H1 (cell line): ENCODE measurements at regions not wholly inside any gene's neighbourhood (a gene's known extent, or its start where the extent isn't known, plus 50 kb on each side); places are given as distances from the start of the nearest gene placed in this dataset.

Experiments
- CTCF ChIA-PET: fragments of 300-600 bp; sonication (Branson Sonifier 250); formaldehyde crosslinking; loops from one replicate; lab custom pipeline; 2021; ENCODE audit not compliant: partially characterized antibody; lab: Charles Lee
- POLR2A ChIA-PET: fragments of 300-600 bp; sonication (Branson Sonifier 250); formaldehyde crosslinking; loops from one replicate; lab custom pipeline; 2021; ENCODE audit warnings: inconsistent platforms; ENCODE audit not compliant: partially characterized antibody; lab: Charles Lee
- DNase-seq, 2 experiments: peaks; one replicate each; pipeline versions ENCODE4 v3.0.0 to v3.0.0-alpha.2; 2010 to 2022; ENCODE audit warnings: low spot score in 2 of 2, low read depth in 1 of 2, mixed read lengths in 1 of 2
- FAIRE-seq: peaks from 2 replicates; lab custom pipeline; 2011; peaks lifted over from hg19 to GRCh38; lab: Jason Lieb, UNC
- H2AFZ ChIP-seq: 2 replicates; pipeline ENCODE4 v1.8.1; 2012; ENCODE audit warnings: low read length, inconsistent platforms
- H2AK5ac ChIP-seq: 2 replicates; pipeline ENCODE4 v1.6.1; 2013; ENCODE audit warnings: low read depth, low read length
- H2BK120ac ChIP-seq: replicated peaks from 2 replicates; pipeline ENCODE3; 2013; ENCODE audit warnings: low read depth, low read length, inconsistent platforms
- H2BK12ac ChIP-seq: 2 replicates; pipeline ENCODE4 v1.6.1; 2013; ENCODE audit warnings: low read depth, low read length
- H2BK15ac ChIP-seq: 2 replicates; pipeline ENCODE4 v1.6.1; 2013; ENCODE audit warnings: low read length
- H2BK20ac ChIP-seq: 2 replicates; pipeline ENCODE4 v1.6.1; 2013; ENCODE audit warnings: low read length
- H2BK5ac ChIP-seq: 2 replicates; pipeline ENCODE4 v1.6.1; 2013; ENCODE audit warnings: low read depth, low read length
- H3K14ac ChIP-seq: 2 replicates; pipeline ENCODE4 v1.6.1; 2013; ENCODE audit warnings: inconsistent platforms; ENCODE audit not compliant: insufficient read length
- H3K18ac ChIP-seq: 2 replicates; pipeline ENCODE4 v1.6.1; 2013; ENCODE audit warnings: low read length; ENCODE audit errors: extremely low read depth
- H3K23ac ChIP-seq: 2 replicates; pipeline ENCODE4 v1.6.1; 2013; ENCODE audit warnings: inconsistent platforms; ENCODE audit not compliant: insufficient read length
- H3K23me2 ChIP-seq: 2 replicates; pipeline ENCODE4 v1.6.1; 2013; ENCODE audit warnings: low read depth, low read length
- H3K27ac ChIP-seq: 2 replicates; pipeline ENCODE4 v1.6.1; 2011; ENCODE audit warnings: low read depth, low read length, inconsistent platforms
- H3K27me3 ChIP-seq, 4 experiments: replicated peaks in 1 of 4; 1 replicate in 1 of 4; 2 replicates in 3 of 4; pipeline versions ENCODE4 v1.6.1 to v1.8.1; 2011 to 2013; ENCODE audit warnings: low read length in 3 of 4, mild to moderate bottlenecking in 3 of 4, inconsistent platforms in 2 of 4, mixed read lengths in 2 of 4, moderate library complexity in 1 of 4; ENCODE audit not compliant: control insufficient read depth in 3 of 4, insufficient read depth in 3 of 4; ENCODE audit errors: extremely low read depth in 1 of 4
- H3K36me3 ChIP-seq, 4 experiments: 2 replicates each; pipeline versions ENCODE4 v1.6.1 to v1.8.1; 2011 to 2013; ENCODE audit warnings: mild to moderate bottlenecking in 4 of 4, low read length in 3 of 4, moderate library complexity in 2 of 4, control low read depth in 1 of 4, inconsistent platforms in 1 of 4; ENCODE audit not compliant: insufficient read depth in 4 of 4, control insufficient read depth in 2 of 4
- H3K4ac ChIP-seq: replicated peaks from 2 replicates; pipeline ENCODE3; 2013; ENCODE audit warnings: low read length, low read depth, mixed read lengths, inconsistent platforms; ENCODE audit not compliant: insufficient read length
- H3K4me1 ChIP-seq, 4 experiments: replicated peaks in 1 of 4; 1 replicate in 1 of 4; 2 replicates in 3 of 4; pipeline versions ENCODE4 v1.6.1 to v1.8.1; 2011 to 2013; ENCODE audit warnings: low read length in 3 of 4, inconsistent platforms in 2 of 4, mixed read lengths in 1 of 4; ENCODE audit not compliant: insufficient read depth in 4 of 4, control insufficient read depth in 3 of 4
- H3K4me2 ChIP-seq, 2 experiments: 2 replicates each; pipeline versions ENCODE4 v1.6.1 to v1.8.1; 2011 to 2013; ENCODE audit warnings: low read depth in 2 of 2, low read length in 2 of 2, control low read depth in 1 of 2, inconsistent platforms in 1 of 2, mild to moderate bottlenecking in 1 of 2; ENCODE audit not compliant: insufficient read depth in 1 of 2
- H3K4me3 ChIP-seq, 4 experiments: fragments of 200-600, 300-600 bp in 1 of 4; sonication (generic), shearing (Covaris generic), sonication (Bioruptor Twin) in 1 of 4; 2 replicates each; pipeline versions ENCODE4 v1.5.1 to v1.8.1; 2011 to 2016; ENCODE audit warnings: low read length in 4 of 4, low read depth in 3 of 4, control low read depth in 2 of 4, inconsistent platforms in 2 of 4, mild to moderate bottlenecking in 2 of 4, mixed read lengths in 1 of 4, moderate library complexity in 1 of 4; ENCODE audit not compliant: insufficient read depth in 2 of 4; ENCODE audit errors: extremely low read depth in 1 of 4
- H3K56ac ChIP-seq: replicated peaks from 2 replicates; pipeline ENCODE3; 2013; ENCODE audit warnings: low read depth, mild to moderate bottlenecking, mixed read lengths, low read length, inconsistent platforms; ENCODE audit not compliant: insufficient read length
- H3K79me1 ChIP-seq: 2 replicates; pipeline ENCODE4 v1.6.1; 2013; ENCODE audit warnings: low read depth, low read length, control low read depth
- H3K79me2 ChIP-seq, 2 experiments: 2 replicates each; pipeline versions ENCODE4 v1.6.1 to v1.8.1; 2012 to 2013; ENCODE audit warnings: low read length in 2 of 2, mild to moderate bottlenecking in 2 of 2, inconsistent platforms in 1 of 2; ENCODE audit not compliant: insufficient read depth in 2 of 2, control insufficient read depth in 1 of 2
- H3K9ac ChIP-seq, 4 experiments: replicated peaks in 1 of 4; 1 replicate in 1 of 4; 2 replicates in 3 of 4; pipeline versions ENCODE4 v1.6.1 to v1.8.1; 2011 to 2013; ENCODE audit warnings: low read depth in 3 of 4, low read length in 3 of 4, control low read depth in 2 of 4, mild to moderate bottlenecking in 2 of 4, moderate library complexity in 2 of 4, inconsistent platforms in 1 of 4; ENCODE audit errors: extremely low read depth in 1 of 4
- H3K9me3 ChIP-seq, 2 experiments: 2 replicates each; pipeline versions ENCODE4 v1.6.1 to v1.8.1; 2012 to 2013; ENCODE audit warnings: mild to moderate bottlenecking in 2 of 2, moderate library complexity in 2 of 2, control low read depth in 1 of 2, inconsistent platforms in 1 of 2, low read depth in 1 of 2, low read length in 1 of 2, mixed read lengths in 1 of 2; ENCODE audit not compliant: insufficient read depth in 2 of 2
- H4K20me1 ChIP-seq, 2 experiments: replicated peaks in 1 of 2; 2 replicates each; pipeline versions ENCODE3 to v1.8.1; 2011 to 2013; ENCODE audit warnings: inconsistent platforms in 2 of 2, low read length in 2 of 2, mild to moderate bottlenecking in 1 of 2; ENCODE audit not compliant: insufficient read depth in 2 of 2, control insufficient read depth in 1 of 2
- H4K5ac ChIP-seq: 2 replicates; pipeline ENCODE4 v1.6.1; 2013; ENCODE audit warnings: low read length, low read depth, mixed read lengths, inconsistent platforms; ENCODE audit not compliant: insufficient read length
- H4K8ac ChIP-seq: 2 replicates; pipeline ENCODE4 v1.8.0; 2013; ENCODE audit warnings: mild to moderate bottlenecking, moderate library complexity, low read length, inconsistent platforms; ENCODE audit not compliant: insufficient read depth; ENCODE audit errors: extremely low read depth
- H4K91ac ChIP-seq: replicated peaks from 2 replicates; pipeline ENCODE3; 2013; ENCODE audit warnings: low read length, mixed read lengths, inconsistent platforms; ENCODE audit not compliant: insufficient read length
- BCL11A ChIP-seq, 2 experiments: IDR thresholded peaks; one replicate each; pipeline ENCODE4 v1.6.1; 2011; ENCODE audit warnings: low read depth in 2 of 2, low read length in 2 of 2, mild to moderate bottlenecking in 2 of 2
- E2F6 ChIP-seq: IDR thresholded peaks from 2 replicates; pipeline ENCODE4 v1.6.1; 2012; ENCODE audit warnings: inconsistent platforms
- EZH2 ChIP-seq: fragments of 200-600 bp; sonication (generic); IDR thresholded peaks from 2 replicates; pipeline ENCODE4 v1.7.1; 2012; ENCODE audit warnings: low read depth, mild to moderate bottlenecking, moderate library complexity, low read length, inconsistent platforms; ENCODE audit not compliant: severe bottlenecking
- KDM5A ChIP-seq: fragments of 200-600 bp; IDR thresholded peaks from 2 replicates; pipeline ENCODE4 v1.7.1; 2012; ENCODE audit warnings: mild to moderate bottlenecking, low read length, inconsistent platforms, mixed read lengths
- POLR2A ChIP-seq, 2 experiments: IDR thresholded peaks; 1 replicate in 1 of 2; 2 replicates in 1 of 2; pipeline ENCODE4 v1.6.1; 2011; ENCODE audit warnings: low read depth in 2 of 2, low read length in 2 of 2, mild to moderate bottlenecking in 2 of 2; ENCODE audit errors: control extremely low read depth in 1 of 2
- POU5F1 ChIP-seq: IDR thresholded peaks from 2 replicates; pipeline ENCODE4 v1.6.1; 2011; ENCODE audit warnings: low read depth, mild to moderate bottlenecking, low read length, moderate library complexity
- RNF2 ChIP-seq: fragments of 200-900, 300-1000 bp; sonication (generic); IDR thresholded peaks from 2 replicates; pipeline ENCODE4 v1.7.1; 2016; ENCODE audit warnings: borderline replicate concordance, low read depth, mild to moderate bottlenecking, antibody characterized with exemption, low read length; ENCODE audit not compliant: poor library complexity, severe bottlenecking; ENCODE audit errors: missing control alignments
- SIRT6 ChIP-seq: IDR thresholded peaks from one replicate; pipeline ENCODE4 v1.7.1; 2012; ENCODE audit warnings: low read length, inconsistent platforms
- TAF1 ChIP-seq: IDR thresholded peaks from 2 replicates; pipeline ENCODE4 v1.6.1; 2011; ENCODE audit warnings: mild to moderate bottlenecking, low read depth, low read length
- TAF7 ChIP-seq: optimal IDR thresholded peaks from 2 replicates; pipeline ENCODE3; 2011; ENCODE audit warnings: low read depth, mild to moderate bottlenecking, inconsistent platforms, low read length, moderate library complexity, borderline replicate concordance
- TBP ChIP-seq: IDR thresholded peaks from 2 replicates; pipeline ENCODE4 v1.6.1; 2011; ENCODE audit warnings: low read depth, low read length, improper control_type of control experiment
- YY1 ChIP-seq: IDR thresholded peaks from 2 replicates; pipeline ENCODE4 v1.6.1; 2011; ENCODE audit warnings: low read depth, mild to moderate bottlenecking, low read length
- WGBS, 2 experiments: shearing (Covaris generic) in 1 of 2; methylation state at CpG; one replicate each; pipeline versions ENCODE4 v1.1.6 to v1.1.7; 2013 to 2015; ENCODE audit warnings: low lambda C conversion rate in 2 of 2, mixed read lengths in 2 of 2, inconsistent platforms in 1 of 2, low coverage in 1 of 2, missing lambda C conversion rate in 1 of 2; ENCODE audit not compliant: insufficient replicate concordance in 2 of 2, insufficient coverage in 1 of 2, insufficient read length in 1 of 2; ENCODE audit errors: extremely low coverage in 1 of 2, missing lambda C conversion rate in 1 of 2; 5-methylcytosine and 5-hydroxymethylcytosine counted together
- TF ChIP-seq, protein P1 (sequence below): IDR thresholded peaks from 2 replicates; pipeline ENCODE4 v1.6.1; 2011; ENCODE audit warnings: low read depth, mild to moderate bottlenecking, low read length; ENCODE audit not compliant: insufficient read depth

- Histone ChIP-seq H2BK12ac (no peak overlapping the region), H3K4me1 (no peaks in the 10 kb centered on the region), H4K8ac (no peak overlapping the region), H3K23ac (no peak overlapping the region), H3K4ac (no peak overlapping the region), H3K36me3 (no peaks in the 10 kb centered on the region), H3K79me1 (no peaks in the 10 kb centered on the region), H3K27ac (no peak overlapping the region), H3K27me3 (no peaks in the 10 kb centered on the region), H3K4me3 (no peak overlapping the region), H3K4me2 (no peak overlapping the region), H3K14ac (no peak overlapping the region), H2AFZ (no peak overlapping the region), H3K18ac (no peak overlapping the region), H3K79me2 (no peaks in the 10 kb centered on the region), H3K23me2 (no peaks in the 10 kb centered on the region), H4K20me1 (no peaks in the 10 kb centered on the region), H4K5ac (no peak overlapping the region), H3K9ac (no peak overlapping the region), H2BK20ac (no peak overlapping the region), H3K56ac (no peak overlapping the region), H2AK5ac (no peak overlapping the region), H2BK120ac (no peak overlapping the region), H3K9me3 (peaks cover 0 to 2% of the 10 kb centered on the region in 2 experiments; a peak in 2 of 4 replicates), H2BK5ac (no peak overlapping the region), H4K91ac (no peak overlapping the region), H2BK15ac (no peak overlapping the region)
- WGBS, 2 experiments: 100% methylated on average over 4 of the region's 5 CpGs; no CpG with 5 or more reads in 1 of the 2 experiments
- POLR2A ChIA-PET: no interaction called here
- CTCF ChIA-PET: interaction anchor here (0.6 to 1.2 kb wide), 2 partner anchors 10 to 147 kb away, joined by 4 read pairs; no protein-coding TSS in a partner anchor
- no peak for DNase-seq
- TF ChIP-seq POU5F1 (no peak), TAF7 (no peak), RNF2 (no peak), EZH2 (no peak), KDM5A (no peak), TAF1 (no peak), YY1 (no peak), TBP (no peak), BCL11A (IDR thresholded peaks at IDR 0.05; ENCODE audit: low read depth in 2 of 2, low read length in 2 of 2) (no peak), E2F6 (no peak), POLR2A (IDR thresholded peaks at IDR 0.05; ENCODE audit: control extremely low read depth in 1 of 2, low read depth in 2 of 2, low read length in 2 of 2) (no peak), SIRT6 (no peak)
- TF ChIP-seq, protein P1, sequence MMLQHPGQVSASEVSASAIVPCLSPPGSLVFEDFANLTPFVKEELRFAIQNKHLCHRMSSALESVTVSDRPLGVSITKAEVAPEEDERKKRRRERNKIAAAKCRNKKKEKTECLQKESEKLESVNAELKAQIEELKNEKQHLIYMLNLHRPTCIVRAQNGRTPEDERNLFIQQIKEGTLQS: no peak
- no peak for FAIRE-seq
These were observed 605.7 kb downstream of the INSC start for GRCh38 chr11:15720460-15720859.
